ENCODE measurements at regions not wholly inside any gene's neighbourhood (a gene's known extent, or its start where the extent isn't known, plus 50 kb on each side); places are given as distances from the start of the nearest gene placed in this dataset.

- DNase-seq (ENCODE audit: low read depth in 2 of 2): no peak
- no peak for TF ChIP-seq CTCF (conservative IDR thresholded peaks at IDR 0.05 in 1 of 2, IDR thresholded peaks at IDR 0.05 in 1 of 2; ENCODE audit: low read depth in 1 of 2, low read length in 2 of 2)
- TF ChIP-seq EZH2 (IDR thresholded peaks at IDR 0.05; ENCODE audit: low read length, missing control alignments): no peak
- Histone ChIP-seq H3K4me3 (replicated peaks in 1 of 4; ENCODE audit: control extremely low read depth in 1 of 4, insufficient read depth in 1 of 4, low read depth in 3 of 4, low read length in 4 of 4) (no peak overlapping the region), H3K4me1 (ENCODE audit: control insufficient read depth, extremely low read depth, insufficient read depth, low read length) (no peaks in the 10 kb centered on the region), H3K27me3 (ENCODE audit: control insufficient read depth, insufficient read depth, low read length) (no peaks in the 10 kb centered on the region), H3K36me3 (ENCODE audit: control insufficient read depth, insufficient read depth, low read length) (no peaks in the 10 kb centered on the region), H3K4me2 (ENCODE audit: extremely low read depth, insufficient read depth, low read length) (no peak overlapping the region), H3K27ac (ENCODE audit: insufficient read depth, low read length) (no peak overlapping the region), H3K79me2 (ENCODE audit: control insufficient read depth, insufficient read depth, low read length) (no peaks in the 10 kb centered on the region), H3K9me3 (ENCODE audit: control insufficient read depth, insufficient read depth, low read depth, low read length) (no peaks in the 10 kb centered on the region), H3K9ac (ENCODE audit: insufficient read depth, low read length) (no peak overlapping the region), H4K20me1 (ENCODE audit: control insufficient read depth, extremely low read depth, insufficient read depth, low read length) (no peaks in the 10 kb centered on the region), H2AFZ (ENCODE audit: low read length) (no peak overlapping the region)
Observed at GRCh38 chr7:156067156-156067555, 254.9 kb upstream of the SHH start.

GRCh38 chr7:156065400-156065799 lies 253.1 kb upstream of the SHH start:
- Histone ChIP-seq H3K27me3 (ENCODE audit: control insufficient read depth, insufficient read depth, low read length) (no peaks in the 10 kb centered on the region), H3K9me3 (ENCODE audit: control insufficient read depth, insufficient read depth, low read depth, low read length) (peaks cover 4% of the 10 kb centered on the region), H3K4me2 (ENCODE audit: extremely low read depth, insufficient read depth, low read length) (no peak overlapping the region)

GRCh38 chr7:156064971-156065386 lies 252.7 kb upstream of the SHH start:
- Histone ChIP-seq H3K9me3 (ENCODE audit: control insufficient read depth, insufficient read depth, low read depth, low read length) (peaks cover 4% of the 10 kb centered on the region), H3K4me1 (ENCODE audit: control insufficient read depth, extremely low read depth, insufficient read depth, low read length) (no peaks in the 10 kb centered on the region), H3K4me2 (ENCODE audit: extremely low read depth, insufficient read depth, low read length) (no peak overlapping the region), H3K27me3 (ENCODE audit: control insufficient read depth, insufficient read depth, low read length) (no peaks in the 10 kb centered on the region), H2AFZ (ENCODE audit: low read length) (no peak overlapping the region), H3K4me3 (replicated peaks in 1 of 4; ENCODE audit: control extremely low read depth in 1 of 4, insufficient read depth in 1 of 4, low read depth in 3 of 4, low read length in 4 of 4) (no peak overlapping the region), H3K79me2 (ENCODE audit: control insufficient read depth, insufficient read depth, low read length) (no peaks in the 10 kb centered on the region), H3K27ac (ENCODE audit: insufficient read depth, low read length) (no peak overlapping the region), H3K9ac (ENCODE audit: insufficient read depth, low read length) (no peak overlapping the region), H3K36me3 (ENCODE audit: control insufficient read depth, insufficient read depth, low read length) (no peaks in the 10 kb centered on the region), H4K20me1 (ENCODE audit: control insufficient read depth, extremely low read depth, insufficient read depth, low read length) (no peaks in the 10 kb centered on the region)
- TF ChIP-seq EZH2 (IDR thresholded peaks at IDR 0.05; ENCODE audit: low read length, missing control alignments): no peak
- TF ChIP-seq CTCF (conservative IDR thresholded peaks at IDR 0.05 in 1 of 2, IDR thresholded peaks at IDR 0.05 in 1 of 2; ENCODE audit: low read depth in 1 of 2, low read length in 2 of 2): no peak
- DNase-seq (ENCODE audit: low read depth in 2 of 2): peak; percentile 8 to 83

More at GRCh38 chr7:156065400-156065799, 253.1 kb upstream of the SHH start:
- no peak for TF ChIP-seq EZH2 (IDR thresholded peaks at IDR 0.05; ENCODE audit: low read length, missing control alignments)
- TF ChIP-seq CTCF (conservative IDR thresholded peaks at IDR 0.05 in 1 of 2, IDR thresholded peaks at IDR 0.05 in 1 of 2; ENCODE audit: low read depth in 1 of 2, low read length in 2 of 2): no peak
- Histone ChIP-seq H3K79me2 (ENCODE audit: control insufficient read depth, insufficient read depth, low read length) (no peaks in the 10 kb centered on the region), H3K9ac (ENCODE audit: insufficient read depth, low read length) (no peak overlapping the region), H3K36me3 (ENCODE audit: control insufficient read depth, insufficient read depth, low read length) (no peaks in the 10 kb centered on the region), H4K20me1 (ENCODE audit: control insufficient read depth, extremely low read depth, insufficient read depth, low read length) (no peaks in the 10 kb centered on the region), H3K4me1 (ENCODE audit: control insufficient read depth, extremely low read depth, insufficient read depth, low read length) (no peaks in the 10 kb centered on the region), H3K27ac (ENCODE audit: insufficient read depth, low read length) (no peak overlapping the region), H2AFZ (ENCODE audit: low read length) (no peak overlapping the region), H3K4me3 (replicated peaks in 1 of 4; ENCODE audit: control extremely low read depth in 1 of 4, insufficient read depth in 1 of 4, low read depth in 3 of 4, low read length in 4 of 4) (no peak overlapping the region)
- no peak for DNase-seq (ENCODE audit: low read depth in 2 of 2)
